IMR-90 (cell line): ENCODE measurements at regions not wholly inside any gene's neighbourhood (a gene's known extent, or its start where the extent isn't known, plus 50 kb on each side); places are given as distances from the start of the nearest gene placed in this dataset.

ENCODE experiments used
- ATAC-seq: fragments of 200-7000 bp; cut with Tn5 transposase; 2 replicates; pipeline ENCODE4 v1.9.1; 2020; ENCODE audit warnings: low read depth, mild to moderate bottlenecking, moderate library complexity
- BruUV-seq: library from RNA; stranded (reverse); fragments of 400-500 nt; replicated peaks from 2 replicates; lab custom pipeline; 2021; lab: Mats Ljungman, UMichigan
- CTCF ChIA-PET: fragments of 300-600 bp; formaldehyde crosslinking; extraction: SDS; loops from one replicate; lab custom pipeline; 2021; ENCODE audit warnings: antibody characterized with exemption; lab: Yijun Ruan, JAX
- POLR2A ChIA-PET: fragments of 300-600 bp; sonication (Branson Sonifier 250); formaldehyde crosslinking; loops from one replicate; lab custom pipeline; 2022; ENCODE audit warnings: antibody characterized with exemption; ENCODE audit not compliant: unreplicated experiment; lab: Charles Lee
- DNase-seq: peaks from one replicate; pipeline ENCODE4 v3.0.0; 2013
- H2AFZ ChIP-seq: replicated peaks from 2 replicates; pipeline ENCODE3; 2013; ENCODE audit warnings: low read length, mild to moderate bottlenecking; ENCODE audit not compliant: poor library complexity
- H2AK5ac ChIP-seq: 2 replicates; pipeline ENCODE4 v1.6.1; 2013; ENCODE audit warnings: low read depth, low read length, inconsistent platforms
- H2AK9ac ChIP-seq: replicated peaks from 2 replicates; pipeline ENCODE3; 2013; ENCODE audit warnings: mild to moderate bottlenecking, low read depth, low read length, moderate library complexity; ENCODE audit not compliant: poor library complexity
- H2BK120ac ChIP-seq: 2 replicates; pipeline ENCODE4 v1.6.1; 2013; ENCODE audit warnings: low read depth, low read length, inconsistent platforms
- H2BK15ac ChIP-seq: 3 replicates; pipeline ENCODE4 v1.6.1; 2013; ENCODE audit warnings: low read depth, low read length, inconsistent platforms
- H2BK20ac ChIP-seq: 2 replicates; pipeline ENCODE4 v1.6.1; 2013; ENCODE audit warnings: low read depth, mild to moderate bottlenecking, inconsistent platforms, low read length, moderate library complexity
- H2BK5ac ChIP-seq: 2 replicates; pipeline ENCODE4 v1.6.1; 2013; ENCODE audit warnings: mild to moderate bottlenecking, low read depth, low read length, inconsistent platforms; ENCODE audit not compliant: poor library complexity, severe bottlenecking
- H3K14ac ChIP-seq: replicated peaks from 2 replicates; pipeline ENCODE4 v1.6.1; 2013; ENCODE audit warnings: low read depth, low read length, inconsistent platforms
- H3K18ac ChIP-seq: 2 replicates; pipeline ENCODE4 v1.6.1; 2013; ENCODE audit warnings: low read depth, low read length, control low read depth
- H3K23ac ChIP-seq: 2 replicates; pipeline ENCODE4 v1.6.1; 2013; ENCODE audit warnings: low read depth, low read length, inconsistent platforms
- H3K27ac ChIP-seq: 2 replicates; pipeline ENCODE4 v1.5.1; 2013; ENCODE audit warnings: mild to moderate bottlenecking, control low read depth, low read length; ENCODE audit not compliant: insufficient read depth
- H3K27me3 ChIP-seq: 2 replicates; pipeline ENCODE4 v1.6.1; 2013; ENCODE audit warnings: low read length; ENCODE audit not compliant: control insufficient read depth, insufficient read depth
- H3K36me3 ChIP-seq: 2 replicates; pipeline ENCODE4 v1.6.1; 2013; ENCODE audit warnings: low read length, mixed read lengths; ENCODE audit not compliant: control insufficient read depth, insufficient read depth
- H3K4ac ChIP-seq: 2 replicates; pipeline ENCODE4 v1.6.1; 2013; ENCODE audit warnings: low read depth, low read length, inconsistent platforms
- H3K4me1 ChIP-seq: 2 replicates; pipeline ENCODE4 v1.6.1; 2013; ENCODE audit warnings: low read length, mixed read lengths; ENCODE audit not compliant: control insufficient read depth, insufficient read depth
- H3K4me2 ChIP-seq: 2 replicates; pipeline ENCODE4 v1.6.1; 2013; ENCODE audit warnings: low read depth, mild to moderate bottlenecking, control low read depth, low read length, moderate library complexity
- H3K4me3 ChIP-seq: 2 replicates; pipeline ENCODE4 v1.5.1; 2013; ENCODE audit warnings: low read depth, mild to moderate bottlenecking, control low read depth, low read length, moderate library complexity; ENCODE audit not compliant: insufficient read depth
- H3K56ac ChIP-seq: 2 replicates; pipeline ENCODE4 v1.6.1; 2013; ENCODE audit warnings: low read length, inconsistent platforms; ENCODE audit not compliant: insufficient read depth; ENCODE audit errors: extremely low read depth
- H3K79me1 ChIP-seq, 2 experiments: 2 replicates each; pipeline ENCODE4 v1.6.1; 2013; ENCODE audit warnings: low read length in 2 of 2, inconsistent platforms in 1 of 2, low read depth in 1 of 2
- H3K9ac ChIP-seq: 2 replicates; pipeline ENCODE4 v1.6.1; 2013; ENCODE audit warnings: low read depth, low read length, control low read depth
- H3K9me1 ChIP-seq: 2 replicates; pipeline ENCODE4 v1.6.1; 2013; ENCODE audit warnings: low read length, inconsistent platforms; ENCODE audit not compliant: insufficient read depth
- H3K9me3 ChIP-seq: 2 replicates; pipeline ENCODE4 v1.6.1; 2013; ENCODE audit warnings: low read length; ENCODE audit not compliant: control insufficient read depth, insufficient read depth
- H4K20me1 ChIP-seq: 2 replicates; pipeline ENCODE4 v1.6.1; 2013; ENCODE audit warnings: low read length, inconsistent platforms; ENCODE audit not compliant: insufficient read depth
- H4K5ac ChIP-seq: 2 replicates; pipeline ENCODE4 v1.6.1; 2013; ENCODE audit warnings: mild to moderate bottlenecking, low read depth, low read length, control low read depth
- H4K8ac ChIP-seq, 2 experiments: 2 replicates each; pipeline ENCODE4 v1.6.1; 2013; ENCODE audit warnings: low read depth in 2 of 2, low read length in 2 of 2, control low read depth in 1 of 2, inconsistent platforms in 1 of 2
- H4K91ac ChIP-seq: 2 replicates; pipeline ENCODE4 v1.6.1; 2013; ENCODE audit warnings: low read depth, low read length, inconsistent platforms; ENCODE audit not compliant: insufficient read depth
- BHLHE40 ChIP-seq: fragments of 150-350 bp; IDR thresholded peaks from 2 replicates; pipeline ENCODE4 v1.6.1; 2016; ENCODE audit warnings: mild to moderate bottlenecking, low read depth, low read length
- CEBPB ChIP-seq: IDR thresholded peaks from 2 replicates; pipeline ENCODE4 v1.6.1; 2012; ENCODE audit warnings: low read depth, low read length, improper control_type of control experiment
- CHD1 ChIP-seq: IDR thresholded peaks from 2 replicates; pipeline ENCODE4 v1.6.1; 2012; ENCODE audit warnings: low read depth, low read length, improper control_type of control experiment
- FOS ChIP-seq: fragments of 150-350 bp; IDR thresholded peaks from 2 replicates; pipeline ENCODE4 v1.6.1; 2016; ENCODE audit warnings: low read depth, low read length
- MAFK ChIP-seq: IDR thresholded peaks from 2 replicates; pipeline ENCODE4 v1.6.1; 2012; ENCODE audit warnings: low read depth, low read length, improper control_type of control experiment
- MAZ ChIP-seq: IDR thresholded peaks from 2 replicates; pipeline ENCODE4 v1.6.1; 2012; ENCODE audit warnings: low read depth, mild to moderate bottlenecking, low read length, improper control_type of control experiment, moderate library complexity, borderline replicate concordance
- MXI1 ChIP-seq: IDR thresholded peaks from 2 replicates; pipeline ENCODE4 v1.6.1; 2012; ENCODE audit warnings: low read depth, mild to moderate bottlenecking, low read length, moderate library complexity, borderline replicate concordance
- NFE2L2 ChIP-seq: fragments of 150-350 bp; IDR thresholded peaks from 2 replicates; pipeline ENCODE4 v1.6.1; 2016; ENCODE audit warnings: low read depth, mild to moderate bottlenecking, low read length
- POLR2A ChIP-seq: IDR thresholded peaks from 2 replicates; pipeline ENCODE4 v1.6.1; 2012; ENCODE audit warnings: mild to moderate bottlenecking, low read depth, low read length
- RCOR1 ChIP-seq: IDR thresholded peaks from 2 replicates; pipeline ENCODE4 v1.6.1; 2012; ENCODE audit warnings: mild to moderate bottlenecking, low read length, improper control_type of control experiment; ENCODE audit not compliant: insufficient replicate concordance
- RFX5 ChIP-seq: IDR thresholded peaks from 2 replicates; pipeline ENCODE4 v1.8.0; 2012; ENCODE audit warnings: low read depth, mild to moderate bottlenecking, low read length, moderate library complexity
- WGBS, 2 experiments: methylation state at CpG; one replicate each; pipeline versions ENCODE4 v1.1.5 to v1.1.7; 2013; ENCODE audit warnings: missing lambda C conversion rate in 2 of 2; ENCODE audit not compliant: insufficient read length in 1 of 2; ENCODE audit errors: extremely low coverage in 2 of 2; 5-methylcytosine and 5-hydroxymethylcytosine counted together
- dilution Hi-C: fragments of 300-500 bp; cut with HindIII; formaldehyde crosslinking; loops from one replicate; pipeline ENCODE4 v1.14.3; 2018; ENCODE audit warnings: low sequenced_read_pairs; ENCODE audit not compliant: unreplicated experiment
- in situ Hi-C: fragments of 300-500 bp; cut with MboI; formaldehyde crosslinking; loops from 3 replicates; pipeline ENCODE4 v1.14.3; 2019; ENCODE audit warnings: low sequenced_read_pairs, inconsistent platforms, mixed read lengths
- intact Hi-C: fragments of 100-400 bp; cut with micrococcal nuclease; formaldehyde crosslinking; loops from 2 replicates; pipeline ENCODE4 v1.10.0; 2022
- TF ChIP-seq, protein P1 (sequence below): conservative IDR thresholded peaks from 2 replicates; pipeline ENCODE4 v1.5.1; 2012; ENCODE audit warnings: mild to moderate bottlenecking, low read depth, low read length, improper control_type of control experiment
- TF ChIP-seq, protein P2 (sequence below): fragments of 150-350 bp; IDR thresholded peaks from 2 replicates; pipeline ENCODE4 v1.6.1; 2016; ENCODE audit warnings: low read depth, mild to moderate bottlenecking, low read length, moderate library complexity, borderline replicate concordance

DNA sequence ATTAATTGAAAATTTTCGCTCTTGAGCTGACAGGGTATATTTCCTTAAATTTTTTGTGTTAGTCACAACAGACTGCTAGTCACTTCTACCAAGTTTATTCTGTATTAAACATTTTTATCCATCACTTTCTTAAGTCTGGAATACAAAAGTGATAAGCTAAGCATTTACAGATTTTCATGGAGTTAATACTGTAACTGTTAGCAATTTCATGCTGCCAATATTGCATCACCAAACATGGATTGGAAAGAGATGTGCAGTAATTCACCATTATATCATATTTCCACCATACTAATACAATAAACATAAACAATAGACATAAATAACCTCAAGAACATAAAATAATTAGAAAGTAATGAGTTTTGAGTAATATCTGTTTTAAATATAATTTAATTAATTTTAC lies 854.0 kb upstream of the CITED2 start:
- Histone ChIP-seq H3K56ac (no peak overlapping the region), H3K9me3 (no peaks in the 10 kb centered on the region; the same call in 1 of the 2 replicates), H3K9me1 (no peaks in the 10 kb centered on the region), H2AFZ (no peak overlapping the region), H4K20me1 (no peaks in the 10 kb centered on the region), H3K14ac (no peak overlapping the region), H3K27ac (no peak overlapping the region), H4K5ac (no peak overlapping the region), H3K9ac (no peak overlapping the region), H2BK5ac (no peak overlapping the region), H3K27me3 (no peaks in the 10 kb centered on the region), H4K91ac (no peak overlapping the region), H2AK5ac (no peak overlapping the region), H3K18ac (no peak overlapping the region), H3K4me2 (no peak overlapping the region), H2BK15ac (no peak overlapping the region), H3K23ac (no peak overlapping the region), H2AK9ac (no peak overlapping the region), H3K79me1 (no peaks in the 10 kb centered on the region), H3K4me3 (no peak overlapping the region), H3K36me3 (no peaks in the 10 kb centered on the region), H3K4me1 (no peaks in the 10 kb centered on the region; the same call in 1 of the 2 replicates), H2BK120ac (no peak overlapping the region), H4K8ac (no peak overlapping the region), H3K4ac (no peak overlapping the region), H2BK20ac (no peak overlapping the region)
- DNase-seq (no peak), ATAC-seq (no peak)
- intact Hi-C loops (no loop called here), dilution Hi-C loops (no loop called here), in situ Hi-C loops (no loop called here)
- TF ChIP-seq FOS (no peak), NFE2L2 (no peak), CHD1 (no peak), MXI1 (no peak), MAFK (0 out of 2 replicates have a peak, but pooled peaks have one; percentile 12), RFX5 (no peak), RCOR1 (no peak), CEBPB (peak; percentile 60), BHLHE40 (no peak), POLR2A (no peak), MAZ (no peak)
- TF ChIP-seq, protein P1, sequence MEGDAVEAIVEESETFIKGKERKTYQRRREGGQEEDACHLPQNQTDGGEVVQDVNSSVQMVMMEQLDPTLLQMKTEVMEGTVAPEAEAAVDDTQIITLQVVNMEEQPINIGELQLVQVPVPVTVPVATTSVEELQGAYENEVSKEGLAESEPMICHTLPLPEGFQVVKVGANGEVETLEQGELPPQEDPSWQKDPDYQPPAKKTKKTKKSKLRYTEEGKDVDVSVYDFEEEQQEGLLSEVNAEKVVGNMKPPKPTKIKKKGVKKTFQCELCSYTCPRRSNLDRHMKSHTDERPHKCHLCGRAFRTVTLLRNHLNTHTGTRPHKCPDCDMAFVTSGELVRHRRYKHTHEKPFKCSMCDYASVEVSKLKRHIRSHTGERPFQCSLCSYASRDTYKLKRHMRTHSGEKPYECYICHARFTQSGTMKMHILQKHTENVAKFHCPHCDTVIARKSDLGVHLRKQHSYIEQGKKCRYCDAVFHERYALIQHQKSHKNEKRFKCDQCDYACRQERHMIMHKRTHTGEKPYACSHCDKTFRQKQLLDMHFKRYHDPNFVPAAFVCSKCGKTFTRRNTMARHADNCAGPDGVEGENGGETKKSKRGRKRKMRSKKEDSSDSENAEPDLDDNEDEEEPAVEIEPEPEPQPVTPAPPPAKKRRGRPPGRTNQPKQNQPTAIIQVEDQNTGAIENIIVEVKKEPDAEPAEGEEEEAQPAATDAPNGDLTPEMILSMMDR: no peak
- TF ChIP-seq, protein P2, sequence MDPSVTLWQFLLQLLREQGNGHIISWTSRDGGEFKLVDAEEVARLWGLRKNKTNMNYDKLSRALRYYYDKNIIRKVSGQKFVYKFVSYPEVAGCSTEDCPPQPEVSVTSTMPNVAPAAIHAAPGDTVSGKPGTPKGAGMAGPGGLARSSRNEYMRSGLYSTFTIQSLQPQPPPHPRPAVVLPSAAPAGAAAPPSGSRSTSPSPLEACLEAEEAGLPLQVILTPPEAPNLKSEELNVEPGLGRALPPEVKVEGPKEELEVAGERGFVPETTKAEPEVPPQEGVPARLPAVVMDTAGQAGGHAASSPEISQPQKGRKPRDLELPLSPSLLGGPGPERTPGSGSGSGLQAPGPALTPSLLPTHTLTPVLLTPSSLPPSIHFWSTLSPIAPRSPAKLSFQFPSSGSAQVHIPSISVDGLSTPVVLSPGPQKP: no peak
- BruUV-seq: no TSS peak
- POLR2A ChIA-PET: no interaction called here
- CTCF ChIA-PET: interaction anchor here (1.4 kb wide), 1 partner anchor 10 kb away, joined by 4 read pairs; no protein-coding TSS in a partner anchor
- WGBS, 2 experiments: no CpG with 5 or more reads among the region's 1 CpG
